IMR-90 (cell line): ENCODE measurements at regions not wholly inside any gene's neighbourhood (a gene's known extent, or its start where the extent isn't known, plus 50 kb on each side); places are given as distances from the start of the nearest gene placed in this dataset.

Source experiments
- ATAC-seq: fragments of 200-7000 bp; cut with Tn5 transposase; 2 replicates; pipeline ENCODE4 v1.9.1; 2020; ENCODE audit warnings: low read depth, mild to moderate bottlenecking, moderate library complexity
- BruUV-seq: library from RNA; stranded (reverse); fragments of 400-500 nt; replicated peaks from 2 replicates; lab custom pipeline; 2021; lab: Mats Ljungman, UMichigan
- CTCF ChIA-PET: fragments of 300-600 bp; formaldehyde crosslinking; extraction: SDS; loops from one replicate; lab custom pipeline; 2021; ENCODE audit warnings: antibody characterized with exemption; lab: Yijun Ruan, JAX
- POLR2A ChIA-PET: fragments of 300-600 bp; sonication (Branson Sonifier 250); formaldehyde crosslinking; loops from one replicate; lab custom pipeline; 2022; ENCODE audit warnings: antibody characterized with exemption; ENCODE audit not compliant: unreplicated experiment; lab: Charles Lee
- DNase-seq: peaks from one replicate; pipeline ENCODE4 v3.0.0; 2013
- H2AFZ ChIP-seq: replicated peaks from 2 replicates; pipeline ENCODE3; 2013; ENCODE audit warnings: low read length, mild to moderate bottlenecking; ENCODE audit not compliant: poor library complexity
- H2AK5ac ChIP-seq: 2 replicates; pipeline ENCODE4 v1.6.1; 2013; ENCODE audit warnings: low read depth, low read length, inconsistent platforms
- H2AK9ac ChIP-seq: replicated peaks from 2 replicates; pipeline ENCODE3; 2013; ENCODE audit warnings: mild to moderate bottlenecking, low read depth, low read length, moderate library complexity; ENCODE audit not compliant: poor library complexity
- H2BK120ac ChIP-seq: 2 replicates; pipeline ENCODE4 v1.6.1; 2013; ENCODE audit warnings: low read depth, low read length, inconsistent platforms
- H2BK15ac ChIP-seq: 3 replicates; pipeline ENCODE4 v1.6.1; 2013; ENCODE audit warnings: low read depth, low read length, inconsistent platforms
- H2BK20ac ChIP-seq: 2 replicates; pipeline ENCODE4 v1.6.1; 2013; ENCODE audit warnings: low read depth, mild to moderate bottlenecking, inconsistent platforms, low read length, moderate library complexity
- H2BK5ac ChIP-seq: 2 replicates; pipeline ENCODE4 v1.6.1; 2013; ENCODE audit warnings: mild to moderate bottlenecking, low read depth, low read length, inconsistent platforms; ENCODE audit not compliant: poor library complexity, severe bottlenecking
- H3K14ac ChIP-seq: replicated peaks from 2 replicates; pipeline ENCODE4 v1.6.1; 2013; ENCODE audit warnings: low read depth, low read length, inconsistent platforms
- H3K18ac ChIP-seq: 2 replicates; pipeline ENCODE4 v1.6.1; 2013; ENCODE audit warnings: low read depth, low read length, control low read depth
- H3K23ac ChIP-seq: 2 replicates; pipeline ENCODE4 v1.6.1; 2013; ENCODE audit warnings: low read depth, low read length, inconsistent platforms
- H3K27ac ChIP-seq: 2 replicates; pipeline ENCODE4 v1.5.1; 2013; ENCODE audit warnings: mild to moderate bottlenecking, control low read depth, low read length; ENCODE audit not compliant: insufficient read depth
- H3K27me3 ChIP-seq: 2 replicates; pipeline ENCODE4 v1.6.1; 2013; ENCODE audit warnings: low read length; ENCODE audit not compliant: control insufficient read depth, insufficient read depth
- H3K36me3 ChIP-seq: 2 replicates; pipeline ENCODE4 v1.6.1; 2013; ENCODE audit warnings: low read length, mixed read lengths; ENCODE audit not compliant: control insufficient read depth, insufficient read depth
- H3K4ac ChIP-seq: 2 replicates; pipeline ENCODE4 v1.6.1; 2013; ENCODE audit warnings: low read depth, low read length, inconsistent platforms
- H3K4me1 ChIP-seq: 2 replicates; pipeline ENCODE4 v1.6.1; 2013; ENCODE audit warnings: low read length, mixed read lengths; ENCODE audit not compliant: control insufficient read depth, insufficient read depth
- H3K4me2 ChIP-seq: 2 replicates; pipeline ENCODE4 v1.6.1; 2013; ENCODE audit warnings: low read depth, mild to moderate bottlenecking, control low read depth, low read length, moderate library complexity
- H3K4me3 ChIP-seq: 2 replicates; pipeline ENCODE4 v1.5.1; 2013; ENCODE audit warnings: low read depth, mild to moderate bottlenecking, control low read depth, low read length, moderate library complexity; ENCODE audit not compliant: insufficient read depth
- H3K56ac ChIP-seq: 2 replicates; pipeline ENCODE4 v1.6.1; 2013; ENCODE audit warnings: low read length, inconsistent platforms; ENCODE audit not compliant: insufficient read depth; ENCODE audit errors: extremely low read depth
- H3K79me1 ChIP-seq, 2 experiments: 2 replicates each; pipeline ENCODE4 v1.6.1; 2013; ENCODE audit warnings: low read length in 2 of 2, inconsistent platforms in 1 of 2, low read depth in 1 of 2
- H3K9ac ChIP-seq: 2 replicates; pipeline ENCODE4 v1.6.1; 2013; ENCODE audit warnings: low read depth, low read length, control low read depth
- H3K9me1 ChIP-seq: 2 replicates; pipeline ENCODE4 v1.6.1; 2013; ENCODE audit warnings: low read length, inconsistent platforms; ENCODE audit not compliant: insufficient read depth
- H3K9me3 ChIP-seq: 2 replicates; pipeline ENCODE4 v1.6.1; 2013; ENCODE audit warnings: low read length; ENCODE audit not compliant: control insufficient read depth, insufficient read depth
- H4K20me1 ChIP-seq: 2 replicates; pipeline ENCODE4 v1.6.1; 2013; ENCODE audit warnings: low read length, inconsistent platforms; ENCODE audit not compliant: insufficient read depth
- H4K5ac ChIP-seq: 2 replicates; pipeline ENCODE4 v1.6.1; 2013; ENCODE audit warnings: mild to moderate bottlenecking, low read depth, low read length, control low read depth
- H4K8ac ChIP-seq, 2 experiments: 2 replicates each; pipeline ENCODE4 v1.6.1; 2013; ENCODE audit warnings: low read depth in 2 of 2, low read length in 2 of 2, control low read depth in 1 of 2, inconsistent platforms in 1 of 2
- H4K91ac ChIP-seq: 2 replicates; pipeline ENCODE4 v1.6.1; 2013; ENCODE audit warnings: low read depth, low read length, inconsistent platforms; ENCODE audit not compliant: insufficient read depth
- BHLHE40 ChIP-seq: fragments of 150-350 bp; IDR thresholded peaks from 2 replicates; pipeline ENCODE4 v1.6.1; 2016; ENCODE audit warnings: mild to moderate bottlenecking, low read depth, low read length
- CHD1 ChIP-seq: IDR thresholded peaks from 2 replicates; pipeline ENCODE4 v1.6.1; 2012; ENCODE audit warnings: low read depth, low read length, improper control_type of control experiment
- ELK1 ChIP-seq: fragments of 150-350 bp; IDR thresholded peaks from 2 replicates; pipeline ENCODE4 v1.6.1; 2016; ENCODE audit warnings: low read depth, mild to moderate bottlenecking, low read length, moderate library complexity, borderline replicate concordance
- FOS ChIP-seq: fragments of 150-350 bp; IDR thresholded peaks from 2 replicates; pipeline ENCODE4 v1.6.1; 2016; ENCODE audit warnings: low read depth, low read length
- MAFK ChIP-seq: IDR thresholded peaks from 2 replicates; pipeline ENCODE4 v1.6.1; 2012; ENCODE audit warnings: low read depth, low read length, improper control_type of control experiment
- MAZ ChIP-seq: IDR thresholded peaks from 2 replicates; pipeline ENCODE4 v1.6.1; 2012; ENCODE audit warnings: low read depth, mild to moderate bottlenecking, low read length, improper control_type of control experiment, moderate library complexity, borderline replicate concordance
- MXI1 ChIP-seq: IDR thresholded peaks from 2 replicates; pipeline ENCODE4 v1.6.1; 2012; ENCODE audit warnings: low read depth, mild to moderate bottlenecking, low read length, moderate library complexity, borderline replicate concordance
- NFE2L2 ChIP-seq: fragments of 150-350 bp; IDR thresholded peaks from 2 replicates; pipeline ENCODE4 v1.6.1; 2016; ENCODE audit warnings: low read depth, mild to moderate bottlenecking, low read length
- POLR2A ChIP-seq: IDR thresholded peaks from 2 replicates; pipeline ENCODE4 v1.6.1; 2012; ENCODE audit warnings: mild to moderate bottlenecking, low read depth, low read length
- RAD21 ChIP-seq: IDR thresholded peaks from 2 replicates; pipeline ENCODE4 v1.6.1; 2012; ENCODE audit warnings: low read length, improper control_type of control experiment
- RCOR1 ChIP-seq: IDR thresholded peaks from 2 replicates; pipeline ENCODE4 v1.6.1; 2012; ENCODE audit warnings: mild to moderate bottlenecking, low read length, improper control_type of control experiment; ENCODE audit not compliant: insufficient replicate concordance
- RFX5 ChIP-seq: IDR thresholded peaks from 2 replicates; pipeline ENCODE4 v1.8.0; 2012; ENCODE audit warnings: low read depth, mild to moderate bottlenecking, low read length, moderate library complexity
- SMC3 ChIP-seq: fragments of 150-350 bp; IDR thresholded peaks from 2 replicates; pipeline ENCODE4 v1.6.1; 2016; ENCODE audit warnings: low read depth, mild to moderate bottlenecking, antibody characterized with exemption, low read length, moderate library complexity
- USF2 ChIP-seq: fragments of 150-350 bp; IDR thresholded peaks from 2 replicates; pipeline ENCODE4 v1.6.1; 2017; ENCODE audit warnings: mild to moderate bottlenecking, antibody characterized with exemption, low read length, low read depth
- WGBS, 2 experiments: methylation state at CpG; one replicate each; pipeline versions ENCODE4 v1.1.5 to v1.1.7; 2013; ENCODE audit warnings: missing lambda C conversion rate in 2 of 2; ENCODE audit not compliant: insufficient read length in 1 of 2; ENCODE audit errors: extremely low coverage in 2 of 2; 5-methylcytosine and 5-hydroxymethylcytosine counted together
- dilution Hi-C: fragments of 300-500 bp; cut with HindIII; formaldehyde crosslinking; loops from one replicate; pipeline ENCODE4 v1.14.3; 2018; ENCODE audit warnings: low sequenced_read_pairs; ENCODE audit not compliant: unreplicated experiment
- in situ Hi-C: fragments of 300-500 bp; cut with MboI; formaldehyde crosslinking; loops from 3 replicates; pipeline ENCODE4 v1.14.3; 2019; ENCODE audit warnings: low sequenced_read_pairs, inconsistent platforms, mixed read lengths
- intact Hi-C: fragments of 100-400 bp; cut with micrococcal nuclease; formaldehyde crosslinking; loops from 2 replicates; pipeline ENCODE4 v1.10.0; 2022

GRCh38 chr2:172300851-172301250, 126.5 kb upstream of the ITGA6 start:
- no peaks in the 10 kb centered on the region for H3K27me3 ChIP-seq
- H3K4me2 ChIP-seq: no peak overlapping the region
- H4K5ac ChIP-seq: no peak overlapping the region
- DNase-seq (no peak), ATAC-seq (no peak)
- H2AK5ac ChIP-seq: no peak overlapping the region; the same call in 1 of the 2 replicates
- no peak overlapping the region for H2BK5ac ChIP-seq
- H2BK20ac ChIP-seq: no peak overlapping the region
- no peaks in the 10 kb centered on the region for H3K9me1 ChIP-seq
- H4K8ac ChIP-seq: no peak overlapping the region
- H3K23ac ChIP-seq: no peak overlapping the region
- no peak overlapping the region for H2AK9ac ChIP-seq
- WGBS, 2 experiments: no CpG with 5 or more reads among the region's 4 CpGs
- no peak overlapping the region for H2BK120ac ChIP-seq
- no peaks in the 10 kb centered on the region for H3K36me3 ChIP-seq
- ChIA-PET CTCF (no interaction called here), POLR2A (no interaction called here)
- no TSS peak for BruUV-seq
- H2BK15ac ChIP-seq: no peak overlapping the region
- dilution Hi-C loops: no loop called here
- H3K9me3 ChIP-seq: peaks cover 2% of the 10 kb centered on the region
- H3K56ac ChIP-seq: no peak overlapping the region
- H3K79me1 ChIP-seq: no peaks in the 10 kb centered on the region
- no peak overlapping the region for H3K4ac ChIP-seq
- H2AFZ ChIP-seq: no peak overlapping the region
- in situ Hi-C loops: no loop called here
- no peak overlapping the region for H3K14ac ChIP-seq
- H4K91ac ChIP-seq: no peak overlapping the region
- intact Hi-C loops: no loop called here
- H3K18ac ChIP-seq: no peak overlapping the region
- no peak overlapping the region for H3K4me3 ChIP-seq
- no peaks in the 10 kb centered on the region for H3K4me1 ChIP-seq
- H4K20me1 ChIP-seq: no peaks in the 10 kb centered on the region
- H3K9ac ChIP-seq: no peak overlapping the region
- no peak overlapping the region for H3K27ac ChIP-seq
- no peak for TF ChIP-seq BHLHE40
- TF ChIP-seq POLR2A: no peak
- TF ChIP-seq MAZ: no peak
- no peak for TF ChIP-seq MXI1
- no peak for TF ChIP-seq CHD1
- TF ChIP-seq RCOR1: no peak
- no peak for TF ChIP-seq RFX5
- TF ChIP-seq MAFK: no peak
- no peak for TF ChIP-seq SMC3
- TF ChIP-seq FOS: no peak
- TF ChIP-seq USF2: no peak
- no peak for TF ChIP-seq RAD21
- TF ChIP-seq ELK1: no peak
- TF ChIP-seq NFE2L2: no peak
